NAMALWA (cell line): ENCODE measurements at regions not wholly inside any gene's neighbourhood (a gene's known extent, or its start where the extent isn't known, plus 50 kb on each side); places are given as distances from the start of the nearest gene placed in this dataset.

Source experiments
- DNase-seq: peaks from one replicate; pipeline ENCODE4 v3.0.0-alpha.2; 2015; ENCODE audit warnings: low spot score

- no peak for DNase-seq
These were observed 256.3 kb upstream of the ZFHX3 start for GRCh38 chr16:73304008-73304774.

GRCh38 chr16:73302942-73303341 lies 255.0 kb upstream of the ZFHX3 start:
- DNase-seq: no peak

GRCh38 chr16:73301984-73302383 lies 254.1 kb upstream of the ZFHX3 start:
- no peak for DNase-seq

GRCh38 chr16:73299346-73299745 lies 251.4 kb upstream of the ZFHX3 start:
- DNase-seq: no peak

- DNase-seq: no peak
These were observed 250.6 kb upstream of the ZFHX3 start for GRCh38 chr16:73298562-73298961.

GRCh38 chr16:73290258-73290657 lies 242.3 kb upstream of the ZFHX3 start:
- DNase-seq: no peak

GRCh38 chr16:73289232-73289631 lies 241.3 kb upstream of the ZFHX3 start:
- DNase-seq: no peak

GRCh38 chr16:73288520-73288919 lies 240.6 kb upstream of the ZFHX3 start:
- no peak for DNase-seq

- DNase-seq: no peak
These were observed 240.0 kb upstream of the ZFHX3 start for GRCh38 chr16:73287859-73288405.

- DNase-seq: no peak
These were observed 238.7 kb upstream of the ZFHX3 start for GRCh38 chr16:73286346-73287267.

- DNase-seq: no peak
These were observed 237.7 kb upstream of the ZFHX3 start for GRCh38 chr16:73285436-73286201.

GRCh38 chr16:73280388-73280787 lies 232.5 kb upstream of the ZFHX3 start:
- DNase-seq: no peak

- no peak for DNase-seq
These were observed 231.5 kb upstream of the ZFHX3 start for GRCh38 chr16:73279451-73279850.

GRCh38 chr16:73277071-73277470 lies 229.1 kb upstream of the ZFHX3 start:
- no peak for DNase-seq

- DNase-seq: no peak
These were observed 227.5 kb upstream of the ZFHX3 start for GRCh38 chr16:73275448-73275847.

- DNase-seq: no peak
These were observed 227.1 kb upstream of the ZFHX3 start for GRCh38 chr16:73275024-73275423.

GRCh38 chr16:73274140-73274539 lies 226.2 kb upstream of the ZFHX3 start:
- no peak for DNase-seq

- no peak for DNase-seq
These were observed 220.6 kb upstream of the ZFHX3 start for GRCh38 chr16:73268366-73268993.

- DNase-seq: no peak
These were observed 218.0 kb upstream of the ZFHX3 start for GRCh38 chr16:73265935-73266334.

- DNase-seq: no peak
These were observed 217.4 kb upstream of the ZFHX3 start for GRCh38 chr16:73265124-73265837.

GRCh38 chr16:73262931-73263330 lies 215.0 kb upstream of the ZFHX3 start:
- no peak for DNase-seq
